Mucosa of descending colon (tissue), 3 donors: ENCODE measurements at regions not wholly inside any gene's neighbourhood (a gene's known extent, or its start where the extent isn't known, plus 50 kb on each side); places are given as distances from the start of the nearest gene placed in this dataset.

ENCODE experiments used
- ATAC-seq: fragments of 200-7000 bp; cut with Tn5 transposase; one replicate; pipeline ENCODE4 v1.9.1; 2020; ENCODE audit warnings: mild to moderate bottlenecking, moderate library complexity
- DNase-seq, 3 donors: peaks; one replicate each; pipeline ENCODE4 v3.0.0-alpha.2; 2020
- H3K36me3 ChIP-seq: fragments of 200-600 bp; one replicate; pipeline ENCODE4 v1.8.0; 2021; ENCODE audit warnings: low read depth, mild to moderate bottlenecking
- H3K4me1 ChIP-seq: fragments of 200-600 bp; one replicate; pipeline ENCODE4 v1.8.0; 2021; ENCODE audit warnings: low read depth, mild to moderate bottlenecking
- H3K4me3 ChIP-seq: fragments of 200-600 bp; one replicate; pipeline ENCODE4 v1.8.0; 2021; ENCODE audit warnings: mild to moderate bottlenecking
- H3K9me3 ChIP-seq: fragments of 200-600 bp; one replicate; pipeline ENCODE4 v1.8.0; 2021; ENCODE audit warnings: mild to moderate bottlenecking
- CTCF ChIP-seq: fragments of 200-600 bp; IDR thresholded peaks from one replicate; pipeline ENCODE4 v1.8.0; 2022; ENCODE audit warnings: antibody characterized with exemption, mild to moderate bottlenecking
- intact Hi-C, 2 donors: fragments of 100-400 bp; cut with DNase I in 1 of 2; cut with micrococcal nuclease in 1 of 2; formaldehyde crosslinking; loops; one replicate each; pipeline versions ENCODE4 v1.11.0 to v1.11.1; 2022; cut with DNase I, micrococcal nuclease
- donor health status: DM: no; HTN: no; CAD: no; lungs with moderate emphysema.
- donor health status: DM: no; HTN: no; CAD: no.
- donor health status: DM: no; HTN: yes; CAD: no.

GRCh38 chr10:31139497-31139896, 107.8 kb upstream of the ZNF438 start:
- ATAC-seq (no peak), DNase-seq (no peak)
- Histone ChIP-seq H3K9me3 (no peaks in the 10 kb centered on the region), H3K4me1 (peaks cover 3% of the 10 kb centered on the region), H3K36me3 (no peaks in the 10 kb centered on the region), H3K4me3 (no peak overlapping the region)
- intact Hi-C loops: no loop called here
- TF ChIP-seq CTCF: no peak

- no peak for DNase-seq
- H3K9me3 ChIP-seq: no peaks in the 10 kb centered on the region
- no peaks in the 10 kb centered on the region for H3K36me3 ChIP-seq
- no peak for TF ChIP-seq CTCF
- no peak overlapping the region for H3K4me3 ChIP-seq
- no peaks in the 10 kb centered on the region for H3K4me1 ChIP-seq
- no peak for ATAC-seq
- intact Hi-C loops: no loop called here
Observed at GRCh38 chr10:31140716-31141115, 109.1 kb upstream of the ZNF438 start.

- intact Hi-C loops: no loop called here
- no peak for ATAC-seq
Observed at GRCh38 chr10:31142026-31142425, 110.4 kb upstream of the ZNF438 start.

GRCh38 chr10:31143331-31143935, 111.8 kb upstream of the ZNF438 start:
- Histone ChIP-seq H3K4me3 (no peak overlapping the region), H3K36me3 (no peaks in the 10 kb centered on the region), H3K9me3 (no peaks in the 10 kb centered on the region), H3K4me1 (no peaks in the 10 kb centered on the region)
- DNase-seq (no peak), ATAC-seq (no peak)
- intact Hi-C loops: no loop called here
- TF ChIP-seq CTCF: no peak

More at GRCh38 chr10:31142026-31142425, 110.4 kb upstream of the ZNF438 start:
- TF ChIP-seq CTCF: no peak
- Histone ChIP-seq H3K9me3 (no peaks in the 10 kb centered on the region), H3K4me3 (no peak overlapping the region), H3K4me1 (no peaks in the 10 kb centered on the region), H3K36me3 (no peaks in the 10 kb centered on the region)
- DNase-seq: no peak

- Histone ChIP-seq H3K4me1 (no peaks in the 10 kb centered on the region), H3K4me3 (no peak overlapping the region), H3K36me3 (no peaks in the 10 kb centered on the region), H3K9me3 (no peaks in the 10 kb centered on the region)
- ATAC-seq (no peak), DNase-seq (no peak)
- TF ChIP-seq CTCF: no peak
- intact Hi-C loops: no loop called here
Observed at GRCh38 chr10:31145986-31146385, 114.3 kb upstream of the ZNF438 start.
